HL-60 (cell line): ENCODE measurements at regions not wholly inside any gene's neighbourhood (a gene's known extent, or its start where the extent isn't known, plus 50 kb on each side); places are given as distances from the start of the nearest gene placed in this dataset.
"Not testable (repeated sequence)": the region's sequence is repeated elsewhere in the genome, so short reads cannot be mapped to it uniquely, and the experiment has no call there.

Experiments used
- DNase-seq, 2 experiments: peaks; one replicate each; pipeline ENCODE4 v3.0.0-alpha.2; 2010 to 2020; ENCODE audit warnings: low read depth in 1 of 2, low spot score in 1 of 2
- H3K27ac ChIP-seq: fragments of 250-450 bp; sonication (Bioruptor Pico); replicated peaks from 2 replicates; pipeline ENCODE4 v1.5.1; 2020; ENCODE audit warnings: mild to moderate bottlenecking, moderate library complexity
- H3K27me3 ChIP-seq: fragments of 250-450 bp; sonication (Bioruptor Pico); 2 replicates; pipeline ENCODE4 v1.5.1; 2021; ENCODE audit warnings: mild to moderate bottlenecking, moderate library complexity; ENCODE audit not compliant: insufficient read depth, poor library complexity, severe bottlenecking
- H3K4me3 ChIP-seq: replicated peaks from 2 replicates; pipeline ENCODE4 v1.5.1; 2011; ENCODE audit warnings: mild to moderate bottlenecking, control low read depth, low read length; ENCODE audit not compliant: insufficient read depth

DNA sequence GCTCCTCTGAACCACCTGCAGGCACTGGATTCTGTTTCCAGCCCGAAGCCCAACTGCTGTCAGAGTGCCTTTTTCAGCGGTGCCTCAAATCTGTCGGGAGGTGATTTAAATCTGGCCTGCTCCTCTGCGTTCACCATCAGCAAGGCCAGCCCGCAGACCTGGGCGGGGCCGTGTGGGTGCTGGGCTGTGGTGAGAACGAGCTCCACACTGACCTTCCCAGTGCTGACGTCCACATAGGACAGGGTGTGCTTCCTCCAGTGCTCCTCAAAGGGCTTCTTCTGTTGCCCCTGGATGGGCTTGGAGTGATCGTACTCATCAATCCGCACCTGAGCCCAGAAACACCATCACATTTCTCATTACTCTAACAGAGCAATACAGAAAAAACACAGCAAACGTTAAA lies 56.9 kb upstream of the TNK2 start:
- not testable (repeated sequence) for H3K4me3 ChIP-seq, H3K27ac ChIP-seq, H3K27me3 ChIP-seq, DNase-seq

DNA sequence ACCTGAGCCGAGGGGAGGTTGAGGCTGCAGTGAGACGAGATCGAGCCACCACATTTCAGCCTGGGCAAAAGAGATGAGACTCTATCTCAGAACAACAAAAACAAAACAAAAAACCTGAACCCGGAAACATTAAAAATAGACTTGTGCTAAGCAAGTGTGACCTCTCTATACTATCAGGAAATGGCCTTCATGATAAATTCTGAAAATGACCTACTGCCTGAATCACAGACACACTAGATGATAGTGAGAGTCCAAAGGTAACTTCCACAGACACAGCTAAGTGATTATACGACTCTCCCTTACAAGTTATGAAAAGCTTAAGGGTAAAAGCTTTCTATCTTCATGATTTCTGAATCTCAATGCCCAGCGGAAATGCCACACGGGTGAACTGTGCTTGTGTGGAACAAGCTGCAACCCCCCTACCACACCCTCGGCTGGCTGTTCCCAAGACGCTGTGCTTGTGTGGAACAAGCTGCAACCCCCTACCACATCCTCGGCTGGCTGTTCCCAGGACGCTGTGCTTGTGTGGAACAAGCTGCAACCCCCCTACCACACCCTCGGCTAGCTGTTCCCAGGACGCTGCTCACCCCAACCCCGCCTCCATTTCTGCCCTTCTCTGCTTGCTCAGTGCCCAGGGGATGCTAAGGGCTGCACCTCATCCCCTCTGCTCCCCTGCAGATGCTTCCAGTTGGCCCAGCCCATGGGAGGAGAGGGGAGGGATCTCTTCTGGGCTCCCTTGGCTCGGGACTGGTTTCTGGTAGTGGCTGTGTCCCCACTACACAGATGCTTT lies 56.2 kb upstream of the TNK2 start:
- not testable (repeated sequence) for H3K4me3 ChIP-seq, H3K27me3 ChIP-seq, H3K27ac ChIP-seq, DNase-seq

DNA sequence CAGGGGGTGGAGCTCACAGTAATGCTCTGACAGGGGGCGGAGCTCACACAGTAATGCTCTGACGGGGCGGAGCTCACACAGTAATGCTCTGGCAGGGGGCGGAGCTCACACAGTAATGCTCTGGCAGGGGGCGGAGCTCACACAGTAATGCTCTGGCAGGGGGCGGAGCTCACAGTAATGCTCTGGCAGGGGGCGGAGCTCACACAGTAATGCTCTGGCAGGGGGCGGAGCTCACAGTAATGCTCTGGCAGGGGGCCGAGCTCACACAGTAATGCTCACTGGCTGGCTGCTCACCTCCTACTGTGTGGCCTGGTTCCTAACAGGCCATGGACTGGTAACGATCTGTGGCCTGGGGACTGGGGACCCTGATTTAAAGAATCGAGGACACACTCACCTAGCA lies 53.9 kb upstream of the TNK2 start:
- not testable (repeated sequence) for DNase-seq, H3K27ac ChIP-seq, H3K27me3 ChIP-seq, H3K4me3 ChIP-seq

DNA sequence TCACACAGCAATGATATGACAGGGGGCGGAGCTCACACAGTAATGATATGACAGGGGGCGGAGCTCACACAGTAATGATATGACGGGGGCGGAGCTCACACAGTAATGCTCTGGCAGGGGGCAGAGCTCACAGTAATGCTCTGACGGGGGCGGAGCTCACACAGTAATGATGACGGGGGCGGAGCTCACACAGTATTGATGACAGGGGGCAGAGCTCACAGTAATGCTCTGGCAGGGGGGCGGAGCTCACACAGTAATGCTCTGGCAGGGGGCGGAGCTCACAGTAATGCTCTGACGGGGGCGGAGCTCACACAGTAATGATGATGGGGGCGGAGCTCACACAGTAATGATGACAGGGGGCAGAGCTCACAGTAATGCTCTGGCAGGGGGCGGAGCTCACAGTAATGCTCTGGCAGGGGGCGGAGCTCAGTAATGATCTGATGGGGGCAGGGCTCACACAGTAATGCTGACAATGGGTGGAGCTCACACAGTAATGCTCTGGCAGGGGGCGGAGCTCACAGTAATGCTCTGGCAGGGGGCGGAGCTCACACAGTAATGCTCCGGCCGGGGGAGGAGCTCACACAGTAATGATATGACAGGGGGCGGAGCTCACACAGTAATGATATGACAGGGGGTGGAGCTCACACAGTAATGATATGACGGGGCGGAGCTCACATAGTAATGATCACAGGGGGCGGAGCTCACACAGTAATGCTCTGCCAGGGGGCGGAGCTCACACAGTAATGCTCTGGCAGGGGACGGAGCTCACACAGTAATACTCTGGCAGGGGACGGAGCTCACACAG lies 52.8 kb upstream of the TNK2 start:
- not testable (repeated sequence) for DNase-seq, H3K27ac ChIP-seq, H3K27me3 ChIP-seq

DNA sequence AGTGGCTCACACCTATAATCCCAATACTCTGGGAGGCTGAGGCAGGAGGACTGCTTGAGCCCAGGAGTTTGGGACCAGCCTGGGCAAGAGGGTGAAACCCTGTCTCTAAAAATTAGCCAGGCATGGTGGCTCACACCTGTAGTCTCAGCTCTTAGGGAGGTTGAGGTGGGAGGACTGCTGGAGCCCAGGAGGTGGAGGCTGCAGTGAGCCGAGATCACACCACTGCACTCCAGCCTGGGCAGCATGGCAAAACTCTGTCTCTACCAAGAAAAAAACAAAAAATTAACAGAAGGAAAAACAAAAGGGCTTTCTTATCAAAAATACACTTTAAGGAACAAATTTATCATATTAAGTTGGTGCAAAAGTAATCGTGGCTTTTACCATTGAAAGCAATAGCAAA lies 51.8 kb upstream of the TNK2 start:
- not testable (repeated sequence) for DNase-seq, H3K27ac ChIP-seq, H3K4me3 ChIP-seq, H3K27me3 ChIP-seq

More for the DNA sequence above, 52.8 kb upstream of the TNK2 start:
- not testable (repeated sequence) for H3K4me3 ChIP-seq

DNA sequence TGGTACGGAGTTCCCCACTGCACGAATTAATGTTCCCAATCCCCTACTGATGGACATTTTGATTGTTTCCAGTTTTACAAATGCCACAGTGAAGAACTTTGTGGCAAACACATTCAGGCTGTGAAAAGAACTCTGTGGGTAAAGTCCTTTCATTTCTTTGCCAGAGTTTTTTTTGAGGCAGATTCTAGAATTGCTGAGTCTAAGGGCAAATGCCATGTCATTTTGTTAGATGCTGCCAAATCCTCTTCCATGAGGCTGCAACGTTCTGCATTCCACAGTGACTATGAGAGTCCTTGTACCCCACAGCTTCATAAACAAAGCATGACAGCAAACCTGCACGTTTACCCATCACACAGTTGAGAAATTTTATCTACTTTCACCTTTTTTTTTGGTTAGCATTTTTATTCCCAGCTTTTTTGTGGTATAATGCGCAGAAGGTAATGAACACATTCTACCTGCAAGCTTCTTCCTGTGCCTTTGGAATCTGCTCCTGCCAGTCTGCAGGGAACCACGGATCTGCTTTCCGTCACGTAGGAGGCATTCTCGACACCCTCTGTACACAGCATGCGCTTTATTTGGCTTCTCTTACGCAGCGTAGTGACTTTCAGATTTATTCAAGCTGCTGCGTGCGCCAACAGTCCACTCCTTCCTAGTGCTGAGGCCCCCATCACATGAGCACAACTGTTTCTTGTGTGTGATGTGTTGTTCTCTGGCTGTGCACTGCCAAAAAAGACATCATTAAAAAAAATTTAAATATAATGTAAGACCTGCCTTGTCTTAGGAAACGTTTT lies 51.2 kb upstream of the TNK2 start:
- not testable (repeated sequence) for H3K4me3 ChIP-seq, DNase-seq, H3K27ac ChIP-seq, H3K27me3 ChIP-seq

DNA sequence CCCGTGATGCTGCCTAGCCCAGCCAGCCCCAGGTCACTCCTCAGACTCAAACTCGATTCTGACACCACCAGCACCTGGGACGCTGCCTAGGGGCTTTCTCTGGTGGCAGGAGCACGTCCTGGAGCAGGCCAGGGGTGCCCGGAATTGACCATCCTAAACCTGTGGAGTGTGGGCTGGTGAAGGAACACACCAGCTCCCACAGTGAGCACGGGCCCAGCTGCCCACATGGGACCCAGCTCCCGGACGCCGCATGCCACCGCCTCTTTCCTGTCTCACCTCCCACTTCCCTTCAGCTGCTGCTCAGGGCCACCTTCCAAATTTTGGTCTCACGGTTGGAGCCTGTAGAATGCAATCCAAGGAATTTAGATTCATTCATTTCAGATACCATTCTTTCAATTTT lies 50.4 kb upstream of the TNK2 start:
- not testable (repeated sequence) for H3K27me3 ChIP-seq, H3K27ac ChIP-seq, DNase-seq, H3K4me3 ChIP-seq
